OCI-LY7 (cell line): ENCODE measurements at regions not wholly inside any gene's neighbourhood (a gene's known extent, or its start where the extent isn't known, plus 50 kb on each side); places are given as distances from the start of the nearest gene placed in this dataset.
"Not testable (repeated sequence)": the region's sequence is repeated elsewhere in the genome, so short reads cannot be mapped to it uniquely, and the experiment has no call there.

ENCODE experiments used
- BruUV-seq: library from RNA; stranded (reverse); fragments of 400-500 nt; replicated peaks from 2 replicates; lab custom pipeline; 2021; lab: Mats Ljungman, UMichigan
- CTCF ChIA-PET: fragments of 300-600 bp; sonication (Branson Sonifier 250); formaldehyde crosslinking; loops from one replicate; lab custom pipeline; 2022; ENCODE audit warnings: antibody characterized with exemption; ENCODE audit not compliant: unreplicated experiment; lab: Charles Lee
- POLR2A ChIA-PET: fragments of 300-600 bp; sonication (Branson Sonifier 250); formaldehyde crosslinking; loops from one replicate; lab custom pipeline; 2022; ENCODE audit warnings: antibody characterized with exemption; lab: Charles Lee
- DNase-seq: peaks from one replicate; pipeline ENCODE4 v3.0.0-alpha.2; 2015; ENCODE audit warnings: low spot score
- H2AFZ ChIP-seq: fragments of 200-600 bp; sonication (generic), shearing (Covaris generic); 2 replicates; pipeline ENCODE4 v1.6.1; 2014; ENCODE audit warnings: mild to moderate bottlenecking, antibody characterized with exemption, low read length, moderate library complexity
- H3K27ac ChIP-seq: fragments of 200-600 bp; sonication (generic); 2 replicates; pipeline ENCODE4 v1.5.1; 2014; ENCODE audit warnings: mixed run types, low read depth, mild to moderate bottlenecking, moderate library complexity, low read length, inconsistent platforms; ENCODE audit not compliant: poor library complexity, severe bottlenecking
- H3K36me3 ChIP-seq: fragments of 200-600 bp; sonication (generic); 2 replicates; pipeline ENCODE4 v1.6.1; 2014; ENCODE audit warnings: mild to moderate bottlenecking, antibody characterized with exemption, low read length, moderate library complexity, mixed read lengths; ENCODE audit not compliant: insufficient read depth
- H3K4me1 ChIP-seq: fragments of 200-600 bp; sonication (generic); 2 replicates; pipeline ENCODE4 v1.5.1; 2014; ENCODE audit warnings: mild to moderate bottlenecking, low read length; ENCODE audit not compliant: insufficient read depth, poor library complexity, severe bottlenecking
- H3K4me2 ChIP-seq: fragments of 200-600 bp; sonication (generic); 2 replicates; pipeline ENCODE4 v1.6.1; 2014; ENCODE audit warnings: mild to moderate bottlenecking, low read length
- H3K4me3 ChIP-seq: fragments of 200-600 bp; sonication (generic); 2 replicates; pipeline ENCODE4 v1.5.1; 2014; ENCODE audit warnings: mild to moderate bottlenecking, low read depth, low read length; ENCODE audit not compliant: poor library complexity, severe bottlenecking
- H3K79me2 ChIP-seq: fragments of 200-600 bp; sonication (generic); 2 replicates; pipeline ENCODE4 v1.6.1; 2016; ENCODE audit warnings: low read depth, mild to moderate bottlenecking, low read length, moderate library complexity, mixed read lengths; ENCODE audit not compliant: insufficient read depth
- H3K9me2 ChIP-seq: fragments of 200-600 bp; sonication (generic); 2 replicates; pipeline ENCODE4 v1.6.1; 2016; ENCODE audit warnings: mild to moderate bottlenecking, low read length, mixed read lengths; ENCODE audit not compliant: insufficient read depth
- H3K9me3 ChIP-seq: fragments of 200-600 bp; sonication (generic); 2 replicates; pipeline ENCODE4 v1.6.1; 2014; ENCODE audit warnings: mild to moderate bottlenecking, mixed run types, low read length, mixed read lengths
- H4K20me1 ChIP-seq: fragments of 200-600 bp; sonication (generic); 2 replicates; pipeline ENCODE4 v1.6.1; 2014; ENCODE audit warnings: mild to moderate bottlenecking, antibody characterized with exemption, low read length, moderate library complexity, mixed read lengths; ENCODE audit not compliant: insufficient read depth
- CTCF ChIP-seq: fragments of 200-600 bp; sonication (generic); conservative IDR thresholded peaks from 2 replicates; pipeline ENCODE4 v1.5.1; 2014; ENCODE audit warnings: mild to moderate bottlenecking, antibody characterized with exemption, low read length, moderate library complexity, mixed read lengths
- EZH2phosphoT487 ChIP-seq: fragments of 200-600 bp; sonication (generic); IDR thresholded peaks from 2 replicates; pipeline ENCODE4 v1.6.1; 2018; ENCODE audit warnings: low read depth, borderline replicate concordance, mild to moderate bottlenecking, mixed run types, antibody characterized with exemption, low read length, moderate library complexity, mixed read lengths
- intact Hi-C: fragments of 100-400 bp; cut with micrococcal nuclease; formaldehyde crosslinking; loops from one replicate; pipeline ENCODE4 v1.10.0; 2022; ENCODE audit not compliant: unreplicated experiment

- CTCF ChIA-PET, H3K4me2 ChIP-seq, H3K27ac ChIP-seq, H3K4me3 ChIP-seq, H3K36me3 ChIP-seq, DNase-seq, H3K4me1 ChIP-seq, intact Hi-C loops, BruUV-seq, H2AFZ ChIP-seq, H4K20me1 ChIP-seq, POLR2A ChIA-PET, H3K79me2 ChIP-seq, H3K9me2 ChIP-seq: not testable (repeated sequence)
- H3K9me3 ChIP-seq, result peaks cover 85% of the 10 kb centered on the region
These were observed 2590.9 kb upstream of the TPTE start for GRCh38 chr21:7930445-7930844.

GRCh38 chr21:7932113-7932512 is 2589.3 kb upstream of the TPTE start:
- POLR2A ChIA-PET, H2AFZ ChIP-seq, intact Hi-C loops, DNase-seq, H3K9me2 ChIP-seq, H3K79me2 ChIP-seq, CTCF ChIA-PET, H3K4me2 ChIP-seq, H3K36me3 ChIP-seq, H3K4me1 ChIP-seq, BruUV-seq, H3K4me3 ChIP-seq, H3K27ac ChIP-seq, H4K20me1 ChIP-seq: not testable (repeated sequence)
- peaks cover 86% of the 10 kb centered on the region for H3K9me3 ChIP-seq

GRCh38 chr21:7932834-7933233 is 2588.5 kb upstream of the TPTE start:
- BruUV-seq, H3K36me3 ChIP-seq, H3K27ac ChIP-seq, H3K4me3 ChIP-seq, H3K4me1 ChIP-seq, H2AFZ ChIP-seq, intact Hi-C loops, H3K4me2 ChIP-seq, H4K20me1 ChIP-seq, CTCF ChIA-PET, H3K79me2 ChIP-seq, DNase-seq, POLR2A ChIA-PET, H3K9me2 ChIP-seq: not testable (repeated sequence)
- H3K9me3 ChIP-seq, result peaks cover 86% of the 10 kb centered on the region

GRCh38 chr21:7933923-7934322 is 2587.5 kb upstream of the TPTE start:
- no TSS peak for BruUV-seq
- DNase-seq, result no peak
- ChIA-PET CTCF (no interaction called here), POLR2A (no interaction called here)
- no peak overlapping the region for H3K27ac ChIP-seq
- H3K36me3 ChIP-seq, result no peaks in the 10 kb centered on the region
- H3K79me2 ChIP-seq, result no peaks in the 10 kb centered on the region
- H3K9me2 ChIP-seq, result no peaks in the 10 kb centered on the region
- no peak overlapping the region for H3K4me2 ChIP-seq
- intact Hi-C loops, result no loop called here
- H3K4me3 ChIP-seq, result no peak overlapping the region
- TF ChIP-seq CTCF (no peak), EZH2phosphoT487 (no peak)
- H3K4me1 ChIP-seq, result no peaks in the 10 kb centered on the region
- H3K9me3 ChIP-seq, result peaks cover 86% of the 10 kb centered on the region
- H4K20me1 ChIP-seq, result no peaks in the 10 kb centered on the region
- H2AFZ ChIP-seq, result no peak overlapping the region

GRCh38 chr21:7937297-7937696 is 2584.1 kb upstream of the TPTE start:
- H3K36me3 ChIP-seq, H2AFZ ChIP-seq, H4K20me1 ChIP-seq, H3K4me1 ChIP-seq, H3K4me3 ChIP-seq, BruUV-seq, H3K4me2 ChIP-seq, CTCF ChIA-PET, intact Hi-C loops, H3K79me2 ChIP-seq, H3K9me2 ChIP-seq, POLR2A ChIA-PET, DNase-seq, H3K27ac ChIP-seq: not testable (repeated sequence)
- peaks cover 97% of the 10 kb centered on the region for H3K9me3 ChIP-seq

- H3K4me2 ChIP-seq, CTCF ChIA-PET, DNase-seq, H3K79me2 ChIP-seq, H3K9me2 ChIP-seq, H2AFZ ChIP-seq, POLR2A ChIA-PET, H3K36me3 ChIP-seq, H4K20me1 ChIP-seq, H3K27ac ChIP-seq, H3K4me3 ChIP-seq, BruUV-seq, intact Hi-C loops, H3K4me1 ChIP-seq: not testable (repeated sequence)
- peaks cover 97% of the 10 kb centered on the region for H3K9me3 ChIP-seq
These were observed 2583.2 kb upstream of the TPTE start for GRCh38 chr21:7938223-7938622.
